CD4-positive, alpha-beta T cell treated with Interleukin-6 for 4 hours (primary cell): ENCODE measurements at regions not wholly inside any gene's neighbourhood (a gene's known extent, or its start where the extent isn't known, plus 50 kb on each side); places are given as distances from the start of the nearest gene placed in this dataset.

Experiments used
- DNase-seq: peaks from one replicate; pipeline ENCODE4 v3.0.0-alpha.2; 2020; ENCODE audit warnings: mixed read lengths

- DNase-seq = no peak
These were observed 137.3 kb downstream of the TWIST2 start for GRCh38 chr2:238985041-238985729.

- no peak for DNase-seq
These were observed 138.1 kb downstream of the TWIST2 start for GRCh38 chr2:238985931-238986446.

GRCh38 chr2:238986491-238987351, 138.8 kb downstream of the TWIST2 start:
- no peak for DNase-seq

GRCh38 chr2:238987352-238987981, 139.6 kb downstream of the TWIST2 start:
- no peak for DNase-seq

DNA sequence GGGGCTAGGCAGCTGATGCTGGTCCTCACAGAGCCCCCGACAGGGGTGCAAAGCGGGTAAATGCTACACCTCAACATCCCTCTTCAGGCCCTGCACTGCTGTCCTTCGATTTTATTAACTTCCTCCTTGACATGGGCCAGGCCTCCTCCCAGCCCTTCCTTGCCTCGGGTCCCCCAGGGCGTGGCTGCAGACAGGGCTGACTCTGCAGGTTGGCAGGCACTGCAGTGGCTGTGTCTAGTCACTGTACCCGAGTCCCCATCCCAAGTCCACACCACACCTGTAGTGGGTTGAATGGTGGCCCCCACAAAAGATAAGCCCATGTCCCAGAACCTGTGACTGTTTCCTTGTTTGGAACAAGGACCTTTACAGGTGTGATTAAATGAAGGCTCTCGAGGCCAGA, 140.2 kb downstream of the TWIST2 start:
- no peak for DNase-seq

DNA sequence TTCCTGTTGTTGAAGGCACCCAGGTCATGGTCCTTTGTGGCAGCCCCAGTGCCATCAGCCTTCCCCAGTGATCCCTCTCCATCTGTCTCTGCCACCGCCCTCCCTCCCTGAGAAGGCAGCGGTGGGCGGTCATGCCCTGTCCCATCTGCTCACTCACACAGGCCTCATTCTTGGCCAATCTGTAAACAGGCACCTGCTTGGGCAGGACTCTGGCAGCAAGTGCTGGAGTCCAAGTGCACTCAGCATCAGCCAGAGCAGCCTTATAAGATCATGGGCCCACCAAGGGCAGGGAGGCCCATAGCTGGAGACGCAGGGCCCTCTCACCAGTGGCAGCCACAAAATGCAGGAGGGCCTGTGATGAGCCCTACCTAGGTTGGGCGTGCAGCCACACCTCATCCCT, 140.9 kb downstream of the TWIST2 start:
- DNase-seq = no peak

DNA sequence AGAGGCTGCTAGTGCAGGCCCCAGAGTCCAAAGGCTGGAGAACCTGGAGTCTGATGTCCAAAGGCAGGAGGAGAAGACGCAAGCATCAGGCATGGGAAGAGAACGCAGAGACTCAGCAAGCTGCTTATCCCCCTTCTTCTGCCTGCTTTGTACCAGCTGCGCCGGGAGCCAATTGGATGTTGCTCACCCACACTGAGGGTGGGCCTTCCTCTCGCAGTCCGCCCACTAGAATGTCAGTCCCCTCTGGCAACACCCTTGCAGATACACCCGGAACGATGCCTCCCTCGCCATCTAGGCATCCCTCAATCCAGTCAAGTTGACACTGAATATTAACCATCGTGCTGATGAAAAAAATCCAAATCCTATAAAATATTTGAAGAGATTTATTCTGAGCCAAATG, 141.6 kb downstream of the TWIST2 start:
- no peak for DNase-seq

DNA sequence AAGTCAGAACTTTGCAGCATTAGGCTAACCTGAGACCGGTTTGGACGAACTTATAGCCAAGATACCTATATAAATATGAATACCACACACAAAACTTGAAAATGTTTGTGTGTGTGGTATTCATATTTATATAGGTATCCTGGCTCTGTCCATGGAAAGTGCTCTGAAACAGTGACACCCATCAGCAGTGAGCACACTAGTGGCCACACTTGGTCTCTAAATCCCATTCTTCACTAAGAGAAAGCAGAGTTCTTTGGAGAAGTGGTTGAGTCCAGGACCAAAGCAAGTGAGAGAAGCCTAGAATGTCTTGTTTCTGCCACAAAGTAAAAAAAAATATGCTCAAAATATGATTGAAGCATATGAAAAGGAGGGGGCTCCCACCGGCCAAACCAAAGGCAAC, 146.5 kb downstream of the TWIST2 start:
- DNase-seq = no peak

DNA sequence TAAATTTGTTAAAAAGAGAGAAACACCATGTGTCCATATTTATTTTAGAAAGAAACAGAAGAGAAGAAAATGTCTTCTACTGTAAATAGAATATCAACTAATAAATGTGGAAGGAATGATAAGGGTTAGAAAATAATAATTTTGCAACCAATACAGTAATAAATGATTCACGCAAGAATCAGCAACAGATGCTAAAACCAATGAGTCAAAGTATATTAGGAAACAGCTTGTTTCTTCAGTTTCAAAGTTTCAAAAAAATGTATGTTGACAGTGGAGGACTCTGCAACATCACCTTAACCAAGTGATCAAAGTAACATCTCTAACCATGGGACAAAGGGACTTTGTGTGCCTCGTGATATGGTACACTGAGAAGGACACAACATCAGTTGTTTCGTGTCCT, 147.0 kb downstream of the TWIST2 start:
- DNase-seq = no peak

DNA sequence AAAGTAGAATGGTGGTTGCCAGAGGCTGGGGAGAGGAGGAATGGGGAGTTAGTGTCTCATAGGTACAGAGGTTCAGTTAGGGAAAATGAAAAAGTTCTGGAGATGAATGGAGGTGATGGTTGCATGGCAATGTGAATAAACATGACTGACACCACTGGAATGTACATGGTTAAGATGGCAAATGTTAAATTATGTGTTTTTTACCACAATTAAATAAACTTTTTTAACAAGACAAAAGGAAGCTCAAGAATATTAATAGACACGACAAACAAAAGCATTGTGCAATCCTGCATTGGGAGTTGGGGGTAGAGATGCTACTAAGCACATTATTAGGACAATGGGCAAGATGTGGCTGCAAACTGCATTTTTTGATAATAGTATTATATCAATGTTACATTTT, 147.7 kb downstream of the TWIST2 start:
- no peak for DNase-seq

DNA sequence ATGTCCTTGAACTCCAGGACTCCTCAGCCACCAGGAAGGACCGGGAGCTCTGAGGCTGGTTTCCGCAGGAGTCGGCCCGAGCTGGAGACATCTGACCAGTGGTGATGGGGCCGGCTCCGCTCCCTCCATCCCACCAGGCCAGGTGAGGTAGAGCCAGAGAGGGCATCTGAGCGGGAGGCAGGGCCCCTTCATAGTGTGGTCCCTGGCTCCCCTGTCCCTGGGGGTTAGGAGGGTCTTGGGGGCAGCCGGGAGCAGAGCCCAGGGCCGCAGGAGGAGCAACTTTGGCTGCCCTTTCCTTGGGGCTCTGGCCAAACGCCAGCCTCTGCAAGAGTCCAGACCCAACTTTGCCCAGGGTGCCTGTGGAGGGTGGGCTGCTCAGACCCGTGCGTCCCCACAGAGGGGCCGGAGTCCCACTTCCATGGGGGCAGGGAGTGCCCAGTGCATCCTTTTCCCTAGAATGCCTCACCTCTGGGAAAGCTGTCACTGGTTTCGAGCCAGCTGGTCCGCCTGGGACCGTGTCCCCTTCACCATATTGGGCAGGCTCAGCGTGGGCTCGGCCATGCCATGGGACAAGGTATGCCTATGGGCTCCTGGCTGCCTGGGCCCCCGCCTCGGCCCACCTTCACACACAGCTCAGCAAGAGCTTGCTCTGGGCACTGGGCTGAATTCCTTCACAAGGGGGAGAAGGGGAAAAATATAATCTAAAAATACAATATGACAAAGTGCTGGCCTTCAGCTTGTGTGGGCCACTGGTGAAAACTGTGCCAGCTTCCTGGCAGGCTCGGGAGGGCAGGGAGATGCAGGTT, 148.6 kb downstream of the TWIST2 start:
- no peak for DNase-seq

DNA sequence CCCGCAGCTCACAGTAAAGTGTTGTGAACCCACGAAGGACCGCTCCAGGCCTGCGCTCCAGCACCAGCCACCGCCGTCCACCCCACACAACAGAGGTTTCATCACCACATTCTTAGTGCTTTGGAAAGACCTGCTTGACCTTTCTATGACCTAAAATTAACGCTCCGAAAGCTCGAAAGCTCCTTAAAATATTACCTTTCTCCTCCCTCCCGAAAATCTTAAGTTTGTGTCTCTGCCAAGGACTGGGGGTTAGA, 149.2 kb downstream of the TWIST2 start:
- DNase-seq = no peak

- no peak for DNase-seq
These were observed 149.8 kb downstream of the TWIST2 start for GRCh38 chr2:238997684-238998083.
